NCI-H510A treated with DMSO at 0.1 percent for 48 hours (cell line): ENCODE measurements at regions not wholly inside any gene's neighbourhood (a gene's known extent, or its start where the extent isn't known, plus 50 kb on each side); places are given as distances from the start of the nearest gene placed in this dataset.
A peak's percentile ranks its signal among the peaks of the same experiment; 100 is the strongest.

Source experiments
- DNase-seq: peaks from one replicate; lab custom pipeline; 2025; lab: John Stamatoyannopoulos, UW

GRCh38 chr18:78595924-78596573 lies 383.6 kb upstream of the SALL3 start:
- no peak for DNase-seq

- no peak for DNase-seq
These were observed 382.7 kb upstream of the SALL3 start for GRCh38 chr18:78596794-78597345.

- DNase-seq = no peak
These were observed 378.3 kb upstream of the SALL3 start for GRCh38 chr18:78601349-78601748.

GRCh38 chr18:78601923-78602322 lies 377.7 kb upstream of the SALL3 start:
- DNase-seq = no peak

- no peak for DNase-seq
These were observed 377.2 kb upstream of the SALL3 start for GRCh38 chr18:78602430-78602829.

DNA sequence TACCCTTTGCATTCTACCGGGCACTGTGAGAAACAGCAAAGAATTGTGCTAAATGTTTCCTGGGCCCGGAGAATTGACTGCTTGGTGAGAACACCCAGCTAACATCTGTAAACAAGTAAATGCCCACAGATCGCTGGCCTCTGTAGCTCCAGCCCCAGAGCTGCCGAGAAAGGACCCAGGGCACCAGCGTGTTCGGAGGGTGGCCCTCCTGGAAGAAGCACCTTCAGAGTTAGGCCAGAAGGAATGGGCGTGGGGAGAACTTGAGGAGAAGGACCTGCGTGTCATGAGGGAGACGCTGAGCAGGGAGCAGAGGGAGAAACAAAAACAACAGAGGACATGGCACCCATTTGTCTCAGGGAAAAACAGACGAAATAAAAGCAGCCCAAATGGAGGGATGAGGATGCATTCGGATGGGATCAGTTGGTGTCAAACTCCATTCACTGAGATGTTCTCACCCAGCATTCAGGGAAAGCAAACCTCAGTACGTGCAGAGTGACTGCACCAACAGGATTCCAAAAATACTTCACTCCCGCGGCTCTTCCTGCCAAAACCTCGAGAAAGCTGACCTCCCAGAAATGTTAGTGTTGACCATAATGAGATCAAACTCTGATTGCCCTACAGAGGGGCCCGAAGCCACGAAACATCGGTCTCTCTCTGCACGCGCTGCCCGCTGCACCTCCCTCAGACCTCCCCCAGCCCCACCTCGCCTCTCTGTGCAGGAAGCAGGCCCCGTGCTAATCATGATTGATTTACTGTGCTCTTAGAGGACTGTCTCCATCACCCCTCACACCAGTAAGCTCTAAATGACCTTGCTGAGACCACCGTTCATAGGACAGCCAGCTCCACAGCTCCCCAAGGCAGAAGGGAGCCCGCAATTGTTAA lies 376.3 kb upstream of the SALL3 start:
- DNase-seq = no peak

- no peak for DNase-seq
These were observed 374.4 kb upstream of the SALL3 start for GRCh38 chr18:78605255-78605654.

- peak; percentile 12 for DNase-seq
These were observed 372.4 kb upstream of the SALL3 start for GRCh38 chr18:78607221-78607620.

- no peak for DNase-seq
These were observed 371.8 kb upstream of the SALL3 start for GRCh38 chr18:78607784-78608183.

- no peak for DNase-seq
These were observed 369.4 kb upstream of the SALL3 start for GRCh38 chr18:78610179-78610578.

- no peak for DNase-seq
These were observed 368.3 kb upstream of the SALL3 start for GRCh38 chr18:78611201-78611800.

GRCh38 chr18:78611869-78612268 lies 367.7 kb upstream of the SALL3 start:
- DNase-seq = no peak

DNA sequence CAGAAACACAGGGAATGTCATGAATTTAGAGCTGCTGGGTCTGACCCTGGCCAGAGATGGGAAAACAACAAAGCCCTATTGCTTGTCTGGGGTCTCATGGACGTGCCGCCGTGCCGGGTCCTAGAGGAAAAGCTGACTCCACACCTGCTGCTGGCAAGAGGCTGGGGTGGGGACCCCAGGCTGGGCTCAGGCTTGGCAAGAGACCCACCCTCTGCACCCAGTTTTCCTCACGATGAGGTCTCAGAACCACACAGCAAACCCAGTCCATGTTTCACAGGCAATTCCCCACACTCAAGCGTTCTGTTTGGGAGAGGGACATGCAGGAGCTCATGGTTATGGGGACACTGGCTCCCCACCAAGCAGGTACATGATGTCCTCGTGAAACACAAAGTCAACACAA lies 367.3 kb upstream of the SALL3 start:
- DNase-seq = no peak

- no peak for DNase-seq
These were observed 366.8 kb upstream of the SALL3 start for GRCh38 chr18:78612801-78613200.

GRCh38 chr18:78618726-78619125 lies 360.9 kb upstream of the SALL3 start:
- DNase-seq = no peak

DNA sequence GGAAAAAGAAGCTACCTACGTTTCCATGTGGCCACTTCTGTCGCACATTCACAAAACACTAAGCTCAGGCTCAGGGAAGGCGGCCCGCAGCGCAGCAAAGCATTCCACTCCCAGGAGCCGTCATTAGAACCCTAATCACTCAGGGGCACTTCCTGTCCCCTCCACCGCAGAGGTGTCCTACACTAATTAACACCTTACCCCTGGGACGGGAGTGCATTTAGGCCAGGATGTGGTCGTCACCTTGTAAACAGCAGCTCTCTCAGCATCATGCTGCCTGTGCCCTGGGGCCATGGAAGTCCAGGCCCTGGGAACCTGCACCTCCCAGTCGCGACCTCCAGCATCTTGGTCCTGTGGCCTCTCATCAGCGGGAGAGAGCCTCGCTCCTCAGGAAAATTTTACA lies 359.8 kb upstream of the SALL3 start:
- DNase-seq = no peak

DNA sequence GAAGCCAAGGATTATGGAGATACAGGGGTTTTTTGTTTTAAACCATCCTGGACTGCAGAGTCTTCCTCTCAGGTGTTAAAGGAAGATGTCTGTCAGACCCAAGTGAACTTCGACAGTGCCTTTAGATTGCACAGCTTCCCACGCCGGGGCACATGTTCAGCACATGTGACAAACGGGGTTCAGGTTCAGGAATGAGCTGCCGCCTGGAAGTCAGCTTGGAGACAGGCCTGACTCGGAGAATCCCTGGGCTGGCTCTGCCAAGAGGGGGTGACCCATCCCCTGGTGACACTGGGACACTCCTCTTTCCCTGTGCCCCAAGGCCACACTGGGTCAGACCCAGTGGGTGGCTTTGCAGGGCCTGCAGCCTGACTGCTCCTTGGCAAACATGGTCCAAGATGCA lies 359.3 kb upstream of the SALL3 start:
- no peak for DNase-seq

DNA sequence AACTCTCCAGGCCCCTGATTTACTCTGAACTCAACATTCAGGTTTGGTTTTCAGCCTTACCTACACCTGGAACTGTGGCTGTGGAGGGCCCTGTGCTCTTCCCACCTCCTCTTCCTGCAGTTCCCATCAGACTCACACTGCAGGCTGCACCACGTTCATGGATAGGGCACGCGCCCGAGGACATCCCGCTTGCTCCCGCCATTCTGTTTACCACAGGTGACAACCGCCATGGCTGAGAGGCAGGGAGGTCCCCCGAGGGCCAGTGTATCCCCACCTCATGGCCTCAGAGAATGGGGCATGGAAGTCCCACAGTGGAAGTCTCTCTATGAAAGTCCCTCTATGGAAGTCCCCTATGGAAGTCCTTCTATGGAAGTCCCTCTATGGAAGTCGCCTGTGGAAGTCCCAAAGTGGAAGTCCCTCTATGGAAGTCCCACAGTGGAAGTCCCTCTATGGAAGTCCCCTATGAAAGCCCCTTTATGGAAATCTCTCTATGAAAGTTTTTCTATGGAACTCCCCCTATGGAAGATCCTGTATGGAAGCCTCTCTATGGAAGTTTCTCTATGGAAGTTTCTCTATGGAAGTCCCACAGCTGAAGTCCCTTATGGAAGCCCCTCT lies 358.4 kb upstream of the SALL3 start:
- DNase-seq = no peak

GRCh38 chr18:78622251-78622906 lies 357.2 kb upstream of the SALL3 start:
- DNase-seq = no peak

- DNase-seq = no peak
These were observed 356.6 kb upstream of the SALL3 start for GRCh38 chr18:78622907-78623541.

- no peak for DNase-seq
These were observed 354.9 kb upstream of the SALL3 start for GRCh38 chr18:78624646-78625279.
